ENCODE measurements at regions not wholly inside any gene's neighbourhood (a gene's known extent, or its start where the extent isn't known, plus 50 kb on each side); places are given as distances from the start of the nearest gene placed in this dataset.
A peak's percentile ranks its signal among the peaks of the same experiment; 100 is the strongest.

DNA sequence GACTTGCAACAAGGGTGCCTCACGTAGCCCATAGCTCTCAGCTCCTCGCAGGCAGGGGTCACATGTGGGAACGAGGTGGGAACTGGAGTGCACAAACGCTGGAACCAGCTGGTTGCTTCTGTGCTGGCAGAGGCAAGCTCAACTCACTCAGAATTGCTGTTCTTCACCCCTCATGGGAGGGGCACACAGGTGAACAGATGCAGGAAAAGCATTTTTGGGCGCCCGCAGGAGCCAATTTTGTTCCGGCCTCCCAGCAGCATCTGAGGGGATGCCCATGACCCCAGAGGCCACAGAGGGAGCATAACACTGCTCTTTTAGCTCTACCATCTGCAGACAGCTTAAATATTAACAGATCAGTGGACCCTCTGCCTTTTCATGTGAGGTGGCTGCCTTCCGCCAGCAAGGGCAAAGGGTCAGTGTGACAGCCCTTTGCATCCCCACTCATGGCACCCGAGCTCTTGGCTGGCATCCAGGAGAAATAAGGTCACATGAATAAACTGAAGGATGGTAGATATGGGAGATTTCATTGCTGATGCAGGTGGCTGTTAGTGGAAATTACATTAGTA lies 196.2 kb downstream of the SLCO4C1 start (continued):
- TF ChIP-seq, protein P1, sequence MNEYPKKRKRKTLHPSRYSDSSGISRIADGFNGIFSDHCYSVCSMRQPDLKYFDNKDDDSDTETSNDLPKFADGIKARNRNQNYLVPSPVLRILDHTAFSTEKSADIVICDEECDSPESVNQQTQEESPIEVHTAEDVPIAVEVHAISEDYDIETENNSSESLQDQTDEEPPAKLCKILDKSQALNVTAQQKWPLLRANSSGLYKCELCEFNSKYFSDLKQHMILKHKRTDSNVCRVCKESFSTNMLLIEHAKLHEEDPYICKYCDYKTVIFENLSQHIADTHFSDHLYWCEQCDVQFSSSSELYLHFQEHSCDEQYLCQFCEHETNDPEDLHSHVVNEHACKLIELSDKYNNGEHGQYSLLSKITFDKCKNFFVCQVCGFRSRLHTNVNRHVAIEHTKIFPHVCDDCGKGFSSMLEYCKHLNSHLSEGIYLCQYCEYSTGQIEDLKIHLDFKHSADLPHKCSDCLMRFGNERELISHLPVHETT (CRISPR knock-in tag; conservative IDR thresholded peaks at IDR 0.05): no peak
- TF ChIP-seq BHLHE40 (IDR thresholded peaks at IDR 0.05; ENCODE audit: low read length) (peak; percentile 92), TBX2 (CRISPR knock-in tag; IDR thresholded peaks at IDR 0.05; ENCODE audit: borderline replicate concordance) (peak; percentile 96), SMAD3 (CRISPR knock-in tag; IDR thresholded peaks at IDR 0.05) (peak; percentile 47; the same call in 1 of the 2 replicates), NONO (IDR thresholded peaks at IDR 0.05) (no peak), NONO (CRISPR knock-in tag; conservative IDR thresholded peaks at IDR 0.05) (peak; percentile 81), ZC3H4 (CRISPR knock-in tag; IDR thresholded peaks at IDR 0.05; ENCODE audit: borderline replicate concordance) (no peak), ZNF709 (CRISPR knock-in tag; IDR thresholded peaks at IDR 0.05) (no peak), TAF1 (CRISPR knock-in tag; IDR thresholded peaks at IDR 0.05) (0 out of 2 replicates have a peak, but pooled peaks have one; percentile 18), RBM22 (optimal IDR thresholded peaks at IDR 0.05; ENCODE audit: low read length) (no peak), TBX3 (IDR thresholded peaks at IDR 0.05; ENCODE audit: borderline replicate concordance) (peak; percentile 64; the same call in 1 of the 2 replicates), SATB2 (CRISPR knock-in tag; IDR thresholded peaks at IDR 0.05) (no peak), ZBTB46 (CRISPR knock-in tag; IDR thresholded peaks at IDR 0.05; ENCODE audit: borderline replicate concordance) (no peak), ZNF605 (CRISPR knock-in tag; IDR thresholded peaks at IDR 0.05) (peak; percentile 90)
- TF ChIP-seq, protein P2, sequence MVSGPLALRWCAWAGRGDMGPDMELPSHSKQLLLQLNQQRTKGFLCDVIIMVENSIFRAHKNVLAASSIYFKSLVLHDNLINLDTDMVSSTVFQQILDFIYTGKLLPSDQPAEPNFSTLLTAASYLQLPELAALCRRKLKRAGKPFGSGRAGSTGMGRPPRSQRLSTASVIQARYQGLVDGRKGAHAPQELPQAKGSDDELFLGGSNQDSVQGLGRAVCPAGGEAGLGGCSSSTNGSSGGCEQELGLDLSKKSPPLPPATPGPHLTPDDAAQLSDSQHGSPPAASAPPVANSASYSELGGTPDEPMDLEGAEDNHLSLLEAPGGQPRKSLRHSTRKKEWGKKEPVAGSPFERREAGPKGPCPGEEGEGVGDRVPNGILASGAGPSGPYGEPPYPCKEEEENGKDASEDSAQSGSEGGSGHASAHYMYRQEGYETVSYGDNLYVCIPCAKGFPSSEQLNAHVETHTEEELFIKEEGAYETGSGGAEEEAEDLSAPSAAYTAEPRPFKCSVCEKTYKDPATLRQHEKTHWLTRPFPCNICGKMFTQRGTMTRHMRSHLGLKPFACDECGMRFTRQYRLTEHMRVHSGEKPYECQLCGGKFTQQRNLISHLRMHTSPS (CRISPR knock-in tag; IDR thresholded peaks at IDR 0.05; ENCODE audit: low read depth): no peak
- TF ChIP-seq, protein P3, sequence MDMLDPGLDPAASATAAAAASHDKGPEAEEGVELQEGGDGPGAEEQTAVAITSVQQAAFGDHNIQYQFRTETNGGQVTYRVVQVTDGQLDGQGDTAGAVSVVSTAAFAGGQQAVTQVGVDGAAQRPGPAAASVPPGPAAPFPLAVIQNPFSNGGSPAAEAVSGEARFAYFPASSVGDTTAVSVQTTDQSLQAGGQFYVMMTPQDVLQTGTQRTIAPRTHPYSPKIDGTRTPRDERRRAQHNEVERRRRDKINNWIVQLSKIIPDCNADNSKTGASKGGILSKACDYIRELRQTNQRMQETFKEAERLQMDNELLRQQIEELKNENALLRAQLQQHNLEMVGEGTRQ (IDR thresholded peaks at IDR 0.05; ENCODE audit: low read depth, low read length): no peak
- TF ChIP-seq, protein P3 (CRISPR knock-in tag; IDR thresholded peaks at IDR 0.05; ENCODE audit: borderline replicate concordance): peak; percentile 68; the same call in 1 of the 2 replicates
- TF ChIP-seq, protein P4, sequence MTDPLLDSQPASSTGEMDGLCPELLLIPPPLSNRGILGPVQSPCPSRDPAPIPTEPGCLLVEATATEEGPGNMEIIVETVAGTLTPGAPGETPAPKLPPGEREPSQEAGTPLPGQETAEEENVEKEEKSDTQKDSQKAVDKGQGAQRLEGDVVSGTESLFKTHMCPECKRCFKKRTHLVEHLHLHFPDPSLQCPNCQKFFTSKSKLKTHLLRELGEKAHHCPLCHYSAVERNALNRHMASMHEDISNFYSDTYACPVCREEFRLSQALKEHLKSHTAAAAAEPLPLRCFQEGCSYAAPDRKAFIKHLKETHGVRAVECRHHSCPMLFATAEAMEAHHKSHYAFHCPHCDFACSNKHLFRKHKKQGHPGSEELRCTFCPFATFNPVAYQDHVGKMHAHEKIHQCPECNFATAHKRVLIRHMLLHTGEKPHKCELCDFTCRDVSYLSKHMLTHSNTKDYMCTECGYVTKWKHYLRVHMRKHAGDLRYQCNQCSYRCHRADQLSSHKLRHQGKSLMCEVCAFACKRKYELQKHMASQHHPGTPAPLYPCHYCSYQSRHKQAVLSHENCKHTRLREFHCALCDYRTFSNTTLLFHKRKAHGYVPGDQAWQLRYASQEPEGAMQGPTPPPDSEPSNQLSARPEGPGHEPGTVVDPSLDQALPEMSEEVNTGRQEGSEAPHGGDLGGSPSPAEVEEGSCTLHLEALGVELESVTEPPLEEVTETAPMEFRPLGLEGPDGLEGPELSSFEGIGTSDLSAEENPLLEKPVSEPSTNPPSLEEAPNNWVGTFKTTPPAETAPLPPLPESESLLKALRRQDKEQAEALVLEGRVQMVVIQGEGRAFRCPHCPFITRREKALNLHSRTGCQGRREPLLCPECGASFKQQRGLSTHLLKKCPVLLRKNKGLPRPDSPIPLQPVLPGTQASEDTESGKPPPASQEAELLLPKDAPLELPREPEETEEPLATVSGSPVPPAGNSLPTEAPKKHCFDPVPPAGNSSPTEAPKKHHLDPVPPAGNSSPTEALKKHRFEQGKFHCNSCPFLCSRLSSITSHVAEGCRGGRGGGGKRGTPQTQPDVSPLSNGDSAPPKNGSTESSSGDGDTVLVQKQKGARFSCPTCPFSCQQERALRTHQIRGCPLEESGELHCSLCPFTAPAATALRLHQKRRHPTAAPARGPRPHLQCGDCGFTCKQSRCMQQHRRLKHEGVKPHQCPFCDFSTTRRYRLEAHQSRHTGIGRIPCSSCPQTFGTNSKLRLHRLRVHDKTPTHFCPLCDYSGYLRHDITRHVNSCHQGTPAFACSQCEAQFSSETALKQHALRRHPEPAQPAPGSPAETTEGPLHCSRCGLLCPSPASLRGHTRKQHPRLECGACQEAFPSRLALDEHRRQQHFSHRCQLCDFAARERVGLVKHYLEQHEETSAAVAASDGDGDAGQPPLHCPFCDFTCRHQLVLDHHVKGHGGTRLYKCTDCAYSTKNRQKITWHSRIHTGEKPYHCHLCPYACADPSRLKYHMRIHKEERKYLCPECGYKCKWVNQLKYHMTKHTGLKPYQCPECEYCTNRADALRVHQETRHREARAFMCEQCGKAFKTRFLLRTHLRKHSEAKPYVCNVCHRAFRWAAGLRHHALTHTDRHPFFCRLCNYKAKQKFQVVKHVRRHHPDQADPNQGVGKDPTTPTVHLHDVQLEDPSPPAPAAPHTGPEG (CRISPR knock-in tag; IDR thresholded peaks at IDR 0.05): no peak
